ENCODE measurements at regions not wholly inside any gene's neighbourhood (a gene's known extent, or its start where the extent isn't known, plus 50 kb on each side); places are given as distances from the start of the nearest gene placed in this dataset.

DNA sequence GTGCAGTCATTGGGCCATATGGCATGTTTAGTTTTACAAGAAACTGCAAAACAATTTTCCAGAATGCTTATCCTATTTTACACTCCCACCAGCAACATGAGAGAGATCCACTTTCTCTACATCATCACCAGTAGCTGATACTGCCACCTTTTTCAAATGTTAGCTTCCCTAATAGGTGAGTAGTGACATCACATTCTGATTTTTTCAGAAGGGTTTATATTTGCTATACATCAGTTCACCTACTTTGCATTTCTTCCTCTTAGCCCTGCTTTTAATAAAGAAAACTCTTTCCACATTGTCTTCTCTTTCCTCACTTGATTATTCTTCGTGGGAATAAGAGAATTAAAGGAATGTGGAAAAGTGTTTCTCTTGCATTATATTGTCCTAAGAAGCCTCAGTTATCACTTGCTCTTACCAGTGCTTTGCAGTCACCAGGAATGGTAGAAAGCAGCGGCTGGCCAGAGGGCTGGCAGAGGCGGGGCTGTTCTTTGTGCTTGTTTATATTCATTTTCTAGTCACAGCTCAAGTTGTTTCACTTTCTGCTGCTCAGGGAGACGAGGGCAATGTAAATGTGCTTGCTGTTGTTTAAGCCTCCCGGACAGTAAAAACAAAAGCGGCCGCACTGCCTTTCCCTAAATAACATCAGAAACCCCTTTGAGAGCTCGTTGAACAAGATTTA, 164.8 kb downstream of the HSD17B3 start:
- peak overlapping the region; percentile 52 for H3K4me3 Mint-ChIP-seq
- no peaks in the 10 kb centered on the region for H3K36me3 Mint-ChIP-seq (ENCODE audit: insufficient read depth)
- H3K4me1 Mint-ChIP-seq, result no peaks in the 10 kb centered on the region
- DNase-seq (ENCODE audit: low spot score in 2 of 2) (no peak), ATAC-seq (replicated peaks; ENCODE audit: extremely low read depth, poor library complexity, severe bottlenecking) (no peak)
- peaks cover 6% of the 10 kb centered on the region for H3K9me3 Mint-ChIP-seq
- H3K27me3 Mint-ChIP-seq, result peaks cover 21% of the 10 kb centered on the region
- H3K27ac Mint-ChIP-seq (ENCODE audit: low read depth), result peak overlapping the region; percentile 38

DNA sequence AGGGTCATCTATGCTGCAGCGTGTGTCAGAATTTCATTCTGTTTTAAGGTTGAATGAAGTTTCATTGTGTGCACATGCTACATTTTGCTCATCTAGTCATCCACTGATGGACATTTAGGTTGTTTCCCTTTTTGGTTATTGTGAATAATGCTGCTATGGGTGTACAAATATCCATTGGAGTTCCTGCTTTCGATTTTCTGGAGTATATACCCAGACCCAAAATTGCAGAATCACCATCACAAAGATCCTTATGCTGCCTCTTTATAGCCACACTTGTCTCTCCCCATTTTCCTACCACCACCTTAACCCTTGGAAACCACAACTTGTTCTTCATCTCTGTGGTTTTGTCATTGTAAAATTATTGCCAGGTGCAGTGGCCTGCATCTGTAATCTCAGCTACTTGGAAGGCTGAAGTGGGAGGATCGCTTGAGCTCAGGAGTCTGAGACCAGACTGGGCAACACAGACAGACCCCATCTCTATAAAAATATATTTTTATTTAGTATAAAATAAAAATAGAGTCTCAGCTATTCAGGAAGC, 166.2 kb downstream of the HSD17B3 start:
- H3K36me3 Mint-ChIP-seq (ENCODE audit: insufficient read depth), result no peaks in the 10 kb centered on the region
- H3K27ac Mint-ChIP-seq (ENCODE audit: low read depth), result no peak overlapping the region
- peaks cover 19% of the 10 kb centered on the region for H3K27me3 Mint-ChIP-seq

DNA sequence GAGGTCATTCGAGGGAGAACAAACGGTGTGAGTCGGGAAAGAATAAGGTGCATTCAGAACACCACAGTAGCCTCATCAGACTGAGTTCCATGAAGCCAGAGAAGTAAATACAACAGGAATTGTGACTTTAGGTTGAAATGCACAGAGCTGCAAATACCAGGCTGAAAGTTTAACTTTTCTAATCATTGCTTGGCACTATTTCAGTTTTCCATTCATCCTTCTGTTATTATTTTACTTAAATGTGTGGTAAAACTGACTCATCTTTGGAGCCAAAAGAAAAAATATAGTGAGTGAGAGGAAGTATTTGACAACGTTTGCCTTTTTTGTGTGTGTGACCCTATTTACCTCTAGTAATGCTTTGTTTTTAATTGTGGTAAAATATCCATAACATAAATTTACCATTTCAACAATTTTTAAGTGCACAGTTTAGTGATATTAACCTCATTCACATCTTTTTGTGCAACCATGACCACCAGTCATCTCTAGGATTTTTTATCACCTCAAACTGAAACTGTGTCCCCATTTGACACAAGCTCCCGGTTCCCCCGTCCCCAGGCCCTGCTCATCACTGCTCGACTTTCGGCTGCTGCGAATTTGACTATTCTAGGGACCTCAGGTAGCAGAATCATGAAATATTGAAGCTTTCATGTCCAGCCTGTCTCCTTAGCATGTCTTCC, 166.8 kb downstream of the HSD17B3 start:
- ATAC-seq (replicated peaks; ENCODE audit: extremely low read depth, poor library complexity, severe bottlenecking), result no peak
- H3K36me3 Mint-ChIP-seq (ENCODE audit: insufficient read depth), result no peaks in the 10 kb centered on the region
- H3K27ac Mint-ChIP-seq (ENCODE audit: low read depth), result no peak overlapping the region
- DNase-seq (ENCODE audit: low spot score in 2 of 2), result no peak
- no peak overlapping the region for H3K4me3 Mint-ChIP-seq
- peaks cover 6% of the 10 kb centered on the region for H3K9me3 Mint-ChIP-seq
- no peaks in the 10 kb centered on the region for H3K4me1 Mint-ChIP-seq
- peaks cover 24% of the 10 kb centered on the region for H3K27me3 Mint-ChIP-seq

More for the DNA sequence above, 166.2 kb downstream of the HSD17B3 start:
- ATAC-seq (replicated peaks; ENCODE audit: extremely low read depth, poor library complexity, severe bottlenecking), result no peak
- Mint-ChIP-seq H3K4me1 (no peaks in the 10 kb centered on the region), H3K9me3 (peaks cover 6% of the 10 kb centered on the region), H3K4me3 (no peak overlapping the region)
- no peak for DNase-seq (ENCODE audit: low spot score in 2 of 2)

DNA sequence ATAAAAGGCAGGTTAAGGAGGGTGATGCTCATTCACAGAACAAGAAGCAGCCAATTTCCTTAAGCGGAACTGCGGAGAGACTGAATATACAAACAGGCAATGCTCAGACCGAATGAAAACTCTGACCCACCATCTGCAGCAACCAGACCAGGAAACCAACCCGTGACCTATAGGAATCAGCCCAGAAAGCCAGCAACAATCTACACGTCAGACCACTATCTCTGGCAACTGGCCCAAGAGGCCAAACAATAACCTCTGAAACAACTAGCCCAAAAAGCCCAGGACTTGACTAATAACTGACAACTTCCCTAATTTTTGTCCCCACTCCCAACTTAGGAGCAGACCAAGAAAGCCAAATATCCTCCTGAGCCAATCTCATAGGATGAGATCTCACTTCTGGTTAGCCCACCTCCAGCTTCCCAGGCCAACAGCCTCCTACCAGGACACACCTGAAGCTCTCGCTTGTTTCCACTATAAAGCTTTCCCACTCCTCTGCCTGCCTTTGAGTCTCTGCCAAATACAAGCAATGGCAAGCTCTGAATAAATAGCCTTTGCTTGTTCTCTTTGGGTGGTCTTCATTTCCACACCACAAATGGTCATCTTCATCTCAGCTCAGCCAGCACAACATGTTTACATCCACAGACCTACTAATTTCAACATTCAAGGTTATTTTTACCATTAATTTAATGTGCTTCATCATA, 168.5 kb downstream of the HSD17B3 start:
- Mint-ChIP-seq H3K4me3 (no peak overlapping the region), H3K27me3 (peaks cover 28% of the 10 kb centered on the region), H3K4me1 (no peaks in the 10 kb centered on the region), H3K36me3 (ENCODE audit: insufficient read depth) (no peaks in the 10 kb centered on the region), H3K9me3 (peaks cover 6% of the 10 kb centered on the region), H3K27ac (ENCODE audit: low read depth) (no peak overlapping the region)
- ATAC-seq (replicated peaks; ENCODE audit: extremely low read depth, poor library complexity, severe bottlenecking) (no peak), DNase-seq (ENCODE audit: low spot score in 2 of 2) (no peak)

DNA sequence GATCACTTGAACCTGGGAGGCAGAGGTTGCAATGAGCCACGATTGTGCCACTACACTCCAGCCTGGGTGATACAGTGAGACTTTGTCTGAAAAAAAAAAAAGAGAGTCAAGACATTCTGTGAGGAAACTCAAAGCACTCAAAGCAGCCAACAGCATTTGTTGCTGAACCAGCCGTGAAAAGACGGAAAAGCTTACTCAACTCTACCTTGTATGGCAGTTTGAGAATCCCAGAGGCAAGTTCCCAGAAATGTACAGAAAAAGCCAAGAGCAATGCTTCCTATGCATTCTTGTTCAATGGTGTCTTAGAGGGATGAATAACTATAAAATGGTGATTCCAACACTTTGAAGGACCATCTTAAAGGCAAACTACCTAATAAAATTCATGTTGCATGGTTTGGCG, 170.2 kb downstream of the HSD17B3 start:
- no peaks in the 10 kb centered on the region for H3K4me1 Mint-ChIP-seq
- H3K27ac Mint-ChIP-seq (ENCODE audit: low read depth), result no peak overlapping the region
- peaks cover 28% of the 10 kb centered on the region for H3K27me3 Mint-ChIP-seq
- H3K9me3 Mint-ChIP-seq, result peaks cover 6% of the 10 kb centered on the region
- DNase-seq (ENCODE audit: low spot score in 2 of 2), result no peak
- no peaks in the 10 kb centered on the region for H3K36me3 Mint-ChIP-seq (ENCODE audit: insufficient read depth)
- H3K4me3 Mint-ChIP-seq, result no peak overlapping the region
- ATAC-seq (replicated peaks; ENCODE audit: extremely low read depth, poor library complexity, severe bottlenecking), result no peak

DNA sequence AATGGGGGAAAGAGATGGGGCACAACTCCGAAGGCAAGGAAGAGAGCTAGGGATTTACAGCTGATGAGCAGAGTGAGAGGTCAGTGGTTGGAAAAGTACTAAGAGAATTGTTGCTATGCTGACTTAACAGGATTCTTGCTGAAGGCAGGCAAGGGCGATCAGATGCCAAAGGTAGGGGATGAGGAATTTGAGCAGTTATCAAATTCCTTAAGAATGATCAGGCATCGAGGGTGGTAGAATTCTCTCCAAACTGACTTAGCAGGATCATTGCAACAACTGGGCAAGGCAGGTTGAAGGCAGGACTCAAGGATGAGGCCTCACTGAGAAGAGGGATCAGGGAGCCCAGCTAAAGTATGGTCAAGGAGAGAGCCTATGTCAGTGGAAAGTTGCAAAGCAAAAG, 171.0 kb downstream of the HSD17B3 start:
- no peaks in the 10 kb centered on the region for H3K4me1 Mint-ChIP-seq
- no peak overlapping the region for H3K4me3 Mint-ChIP-seq
- no peaks in the 10 kb centered on the region for H3K36me3 Mint-ChIP-seq (ENCODE audit: insufficient read depth)
- peaks cover 28% of the 10 kb centered on the region for H3K27me3 Mint-ChIP-seq
- ATAC-seq (replicated peaks; ENCODE audit: extremely low read depth, poor library complexity, severe bottlenecking) (no peak), DNase-seq (ENCODE audit: low spot score in 2 of 2) (no peak)
- peaks cover 6% of the 10 kb centered on the region for H3K9me3 Mint-ChIP-seq
- H3K27ac Mint-ChIP-seq (ENCODE audit: low read depth), result no peak overlapping the region

DNA sequence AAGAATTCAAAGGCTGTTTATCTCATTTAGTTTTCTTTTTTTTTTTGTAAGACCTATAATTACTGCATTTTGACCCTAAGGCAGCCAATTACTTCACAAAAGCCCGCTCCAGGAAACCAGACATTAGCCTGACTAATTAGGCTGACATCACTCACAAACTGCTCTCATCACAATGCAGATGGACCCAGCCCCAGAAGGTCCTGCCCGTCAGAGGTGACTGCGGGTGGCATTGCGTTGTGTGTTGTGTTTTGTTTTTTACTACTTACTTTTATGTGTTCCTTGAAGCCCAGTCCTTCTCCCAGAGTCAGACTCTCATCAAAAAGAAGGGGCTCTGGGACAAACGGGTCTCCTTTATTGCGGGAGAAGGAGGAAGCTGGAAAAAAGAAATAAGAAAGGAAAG, 172.2 kb downstream of the HSD17B3 start:
- peaks cover 6% of the 10 kb centered on the region for H3K9me3 Mint-ChIP-seq
- DNase-seq (ENCODE audit: low spot score in 2 of 2) (no peak), ATAC-seq (replicated peaks; ENCODE audit: extremely low read depth, poor library complexity, severe bottlenecking) (no peak)
- no peaks in the 10 kb centered on the region for H3K4me1 Mint-ChIP-seq
- H3K27ac Mint-ChIP-seq (ENCODE audit: low read depth), result no peak overlapping the region
- no peak overlapping the region for H3K4me3 Mint-ChIP-seq
- peaks cover 28% of the 10 kb centered on the region for H3K27me3 Mint-ChIP-seq
- no peaks in the 10 kb centered on the region for H3K36me3 Mint-ChIP-seq (ENCODE audit: insufficient read depth)

DNA sequence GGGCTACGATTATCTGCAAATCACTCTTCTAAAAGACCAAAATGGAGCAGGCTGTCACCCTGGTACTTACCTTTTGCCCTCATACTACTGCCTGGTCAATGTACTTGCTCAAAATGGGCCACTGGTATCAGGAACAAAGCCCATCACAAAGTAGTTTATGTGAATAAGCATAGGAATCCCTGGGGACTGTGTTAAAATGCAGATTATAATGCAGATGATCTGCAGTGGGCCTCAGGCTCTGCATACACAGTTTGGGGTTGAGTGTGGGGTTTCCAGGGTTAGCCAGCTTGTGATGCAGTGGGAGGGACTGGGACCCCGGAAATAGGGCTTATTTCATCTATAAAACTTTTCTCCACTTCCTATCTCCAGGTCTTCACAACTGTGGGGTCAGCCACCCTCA, 173.1 kb downstream of the HSD17B3 start:
- H3K4me1 Mint-ChIP-seq, result no peaks in the 10 kb centered on the region
- no peak overlapping the region for H3K27ac Mint-ChIP-seq (ENCODE audit: low read depth)
- no peaks in the 10 kb centered on the region for H3K36me3 Mint-ChIP-seq (ENCODE audit: insufficient read depth)
- H3K27me3 Mint-ChIP-seq, result peaks cover 27% of the 10 kb centered on the region
- DNase-seq (ENCODE audit: low spot score in 2 of 2), result no peak
- no peak overlapping the region for H3K4me3 Mint-ChIP-seq
- peaks cover 6% of the 10 kb centered on the region for H3K9me3 Mint-ChIP-seq
- no peak for ATAC-seq (replicated peaks; ENCODE audit: extremely low read depth, poor library complexity, severe bottlenecking)

DNA sequence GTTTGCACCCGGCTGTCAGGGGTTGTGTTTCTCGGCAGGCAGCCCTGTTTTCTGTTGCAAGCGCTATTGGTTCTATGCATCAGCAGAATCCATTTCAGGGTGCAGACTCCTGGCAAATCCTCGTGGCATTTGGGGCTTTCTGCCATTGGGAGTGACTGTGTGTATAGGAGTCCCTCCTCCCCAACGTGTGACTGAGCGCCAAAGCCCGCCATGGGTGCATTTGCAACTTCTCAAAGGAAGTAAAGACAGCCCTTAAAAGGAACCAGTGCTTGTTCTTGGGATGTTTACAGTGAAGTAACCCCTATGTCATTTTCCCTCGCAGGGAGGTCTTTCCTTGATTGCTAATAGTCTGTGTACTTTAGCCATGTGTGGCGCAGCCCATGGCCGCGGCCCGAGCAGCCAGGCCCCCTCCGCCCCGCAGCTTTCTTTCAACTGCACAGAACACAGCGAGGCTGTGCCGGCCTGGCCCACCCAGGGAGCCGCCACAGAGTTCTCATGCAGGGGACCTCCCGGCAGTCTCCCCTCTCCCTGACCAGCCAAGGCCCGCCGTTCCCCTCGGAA, 175.6 kb downstream of the HSD17B3 start:
- Mint-ChIP-seq H3K27me3 (peaks cover 17% of the 10 kb centered on the region), H3K9me3 (no peaks in the 10 kb centered on the region), H3K4me3 (no peak overlapping the region), H3K4me1 (peaks cover 4% of the 10 kb centered on the region), H3K27ac (ENCODE audit: low read depth) (no peak overlapping the region), H3K36me3 (ENCODE audit: insufficient read depth) (no peaks in the 10 kb centered on the region)
- ATAC-seq (replicated peaks; ENCODE audit: extremely low read depth, poor library complexity, severe bottlenecking) (no peak), DNase-seq (ENCODE audit: low spot score in 2 of 2) (no peak)

DNA sequence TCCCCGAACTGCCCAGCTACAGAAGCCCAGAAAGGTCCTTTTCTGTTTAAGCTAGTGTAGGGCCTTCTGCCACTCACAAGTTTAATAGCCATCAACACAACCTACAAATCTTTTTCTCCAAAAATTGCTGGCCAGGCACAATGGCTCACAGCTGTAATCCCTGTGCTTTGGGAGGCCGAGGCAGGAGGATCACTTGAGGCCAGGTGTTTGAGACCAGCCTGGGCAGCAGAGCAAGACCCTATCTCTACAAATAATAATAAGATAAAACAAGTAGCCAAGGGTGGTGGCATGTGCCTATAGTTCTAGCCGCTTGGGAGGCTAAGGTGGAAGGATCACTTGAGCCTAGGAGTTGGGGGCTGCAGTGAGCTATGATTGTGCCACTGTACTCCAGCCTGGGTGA, 176.4 kb downstream of the HSD17B3 start:
- Mint-ChIP-seq H3K9me3 (no peaks in the 10 kb centered on the region), H3K27ac (ENCODE audit: low read depth) (no peak overlapping the region), H3K4me1 (peaks cover 12% of the 10 kb centered on the region), H3K36me3 (ENCODE audit: insufficient read depth) (no peaks in the 10 kb centered on the region), H3K4me3 (no peak overlapping the region), H3K27me3 (peaks cover 9% of the 10 kb centered on the region)
- DNase-seq (ENCODE audit: low spot score in 2 of 2), result no peak
- ATAC-seq (replicated peaks; ENCODE audit: extremely low read depth, poor library complexity, severe bottlenecking), result no peak

DNA sequence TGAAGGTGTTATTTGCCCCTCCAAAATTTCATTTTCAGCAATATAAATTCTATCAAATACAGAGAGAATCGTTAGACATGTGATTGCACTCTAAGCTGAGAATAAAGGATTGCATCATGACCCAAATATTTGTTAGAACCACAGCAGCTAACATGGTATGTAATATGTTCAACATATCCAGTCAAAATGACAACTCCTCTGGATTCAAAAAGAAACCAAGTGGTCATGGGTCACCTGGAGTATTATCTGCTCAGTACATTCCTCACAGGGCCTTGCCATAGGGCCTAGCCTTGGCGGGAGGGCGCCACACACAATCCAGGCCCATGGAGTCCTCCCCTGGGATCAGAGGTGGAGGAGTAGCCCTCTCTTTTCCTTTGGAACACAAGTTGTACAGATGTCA, 179.2 kb downstream of the HSD17B3 start:
- H3K36me3 Mint-ChIP-seq (ENCODE audit: insufficient read depth), result no peaks in the 10 kb centered on the region
- H3K4me1 Mint-ChIP-seq, result peaks cover 20% of the 10 kb centered on the region
- ATAC-seq (replicated peaks; ENCODE audit: extremely low read depth, poor library complexity, severe bottlenecking) (no peak), DNase-seq (ENCODE audit: low spot score in 2 of 2) (no peak)
- H3K9me3 Mint-ChIP-seq, result no peaks in the 10 kb centered on the region
- H3K4me3 Mint-ChIP-seq, result no peak overlapping the region
- no peak overlapping the region for H3K27ac Mint-ChIP-seq (ENCODE audit: low read depth)
- peaks cover 4% of the 10 kb centered on the region for H3K27me3 Mint-ChIP-seq

DNA sequence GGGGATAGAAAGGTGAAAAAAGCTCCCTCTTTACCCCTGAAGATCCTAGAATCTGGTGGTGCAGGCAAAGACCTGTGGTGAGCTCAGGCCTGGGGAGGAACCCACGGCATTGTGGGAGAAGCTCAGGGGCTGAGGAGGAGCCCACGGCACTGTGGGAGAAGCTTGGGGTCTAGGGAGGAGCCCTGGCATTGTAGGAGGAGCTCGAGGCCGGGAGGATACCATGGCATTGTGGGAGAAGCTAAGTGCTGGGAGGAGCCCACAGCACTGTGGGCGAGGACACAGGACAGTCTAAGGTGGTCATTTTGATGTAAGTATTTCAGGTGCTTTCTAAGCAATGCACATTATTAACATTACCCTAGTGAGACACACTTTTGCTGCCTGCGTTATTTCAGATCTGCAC, 179.7 kb downstream of the HSD17B3 start:
- no peaks in the 10 kb centered on the region for H3K9me3 Mint-ChIP-seq
- H3K36me3 Mint-ChIP-seq (ENCODE audit: insufficient read depth), result no peaks in the 10 kb centered on the region
- H3K27me3 Mint-ChIP-seq, result peaks cover 9% of the 10 kb centered on the region
- no peak overlapping the region for H3K27ac Mint-ChIP-seq (ENCODE audit: low read depth)
- no peak for ATAC-seq (replicated peaks; ENCODE audit: extremely low read depth, poor library complexity, severe bottlenecking)
- DNase-seq (ENCODE audit: low spot score in 2 of 2), result no peak
- peaks cover 24% of the 10 kb centered on the region for H3K4me1 Mint-ChIP-seq
- H3K4me3 Mint-ChIP-seq, result no peak overlapping the region
